Osteoblast (primary cell): ENCODE measurements at regions not wholly inside any gene's neighbourhood (a gene's known extent, or its start where the extent isn't known, plus 50 kb on each side); places are given as distances from the start of the nearest gene placed in this dataset.

Source experiments
- DNase-seq: peaks from one replicate; pipeline ENCODE4 v3.0.0; 2011; ENCODE audit warnings: low spot score, mixed read lengths; ENCODE audit not compliant: insufficient read length; ENCODE audit errors: missing footprints
- H2AFZ ChIP-seq: 2 replicates; pipeline ENCODE4 v1.6.0; 2011; ENCODE audit warnings: mild to moderate bottlenecking, low read length
- H3K27ac ChIP-seq: 2 replicates; pipeline ENCODE4 v1.5.1; 2011; ENCODE audit warnings: mild to moderate bottlenecking, low read depth, low read length, moderate library complexity
- H3K27me3 ChIP-seq: 2 replicates; pipeline ENCODE4 v1.6.0; 2012; ENCODE audit warnings: mild to moderate bottlenecking, control low read depth, inconsistent platforms, low read length, moderate library complexity; ENCODE audit not compliant: insufficient read depth
- H3K36me3 ChIP-seq: 2 replicates; pipeline ENCODE4 v1.5.1; 2011; ENCODE audit warnings: mild to moderate bottlenecking, low read length, control low read depth, moderate library complexity; ENCODE audit not compliant: insufficient read depth
- H3K4me1 ChIP-seq: 2 replicates; pipeline ENCODE4 v1.5.1; 2011; ENCODE audit warnings: mild to moderate bottlenecking, low read length, control low read depth, moderate library complexity; ENCODE audit not compliant: insufficient read depth
- H3K4me2 ChIP-seq: 2 replicates; pipeline ENCODE4 v1.6.0; 2011; ENCODE audit warnings: mild to moderate bottlenecking, low read length; ENCODE audit not compliant: insufficient read depth
- H3K4me3 ChIP-seq: fragments of 200-600 bp; sonication (generic); 3 replicates; pipeline ENCODE4 v1.5.1; 2012; ENCODE audit warnings: mild to moderate bottlenecking, low read length, inconsistent platforms; ENCODE audit not compliant: insufficient read depth
- H3K79me2 ChIP-seq: 2 replicates; pipeline ENCODE4 v1.6.0; 2012; ENCODE audit warnings: mild to moderate bottlenecking, low read length, control low read depth, inconsistent platforms; ENCODE audit not compliant: insufficient read depth
- H3K9me3 ChIP-seq: 2 replicates; pipeline ENCODE4 v1.5.1; 2011; ENCODE audit warnings: low read depth, low read length, control low read depth
- H4K20me1 ChIP-seq: 2 replicates; pipeline ENCODE4 v1.6.0; 2012; ENCODE audit warnings: mild to moderate bottlenecking, low read length, control low read depth; ENCODE audit not compliant: insufficient read depth
- TF ChIP-seq, protein P1 (sequence below): IDR thresholded peaks from 2 replicates; pipeline ENCODE4 v1.5.1; 2011; ENCODE audit warnings: mild to moderate bottlenecking, low read depth, low read length, moderate library complexity; ENCODE audit errors: extremely low read depth

DNA sequence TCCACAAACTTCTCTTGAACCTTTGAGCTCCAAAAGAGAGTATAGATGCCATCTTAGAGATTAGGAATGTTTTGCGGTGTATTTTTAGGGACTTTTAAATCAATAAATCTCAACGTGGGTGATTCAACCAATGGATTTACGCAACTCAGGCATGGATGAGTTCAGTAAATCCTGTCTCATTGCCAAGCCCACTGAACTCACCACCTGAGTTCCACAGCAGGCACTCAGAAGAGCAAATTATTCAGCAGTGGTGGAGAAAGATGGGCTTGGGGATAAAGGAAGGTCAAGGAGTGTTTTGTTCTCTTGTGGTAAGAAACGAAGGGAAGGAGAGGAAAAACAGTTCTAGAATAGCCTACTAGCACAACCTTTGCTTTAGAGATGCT lies 68.7 kb upstream of the HMGA2 start:
- TF ChIP-seq, protein P1, sequence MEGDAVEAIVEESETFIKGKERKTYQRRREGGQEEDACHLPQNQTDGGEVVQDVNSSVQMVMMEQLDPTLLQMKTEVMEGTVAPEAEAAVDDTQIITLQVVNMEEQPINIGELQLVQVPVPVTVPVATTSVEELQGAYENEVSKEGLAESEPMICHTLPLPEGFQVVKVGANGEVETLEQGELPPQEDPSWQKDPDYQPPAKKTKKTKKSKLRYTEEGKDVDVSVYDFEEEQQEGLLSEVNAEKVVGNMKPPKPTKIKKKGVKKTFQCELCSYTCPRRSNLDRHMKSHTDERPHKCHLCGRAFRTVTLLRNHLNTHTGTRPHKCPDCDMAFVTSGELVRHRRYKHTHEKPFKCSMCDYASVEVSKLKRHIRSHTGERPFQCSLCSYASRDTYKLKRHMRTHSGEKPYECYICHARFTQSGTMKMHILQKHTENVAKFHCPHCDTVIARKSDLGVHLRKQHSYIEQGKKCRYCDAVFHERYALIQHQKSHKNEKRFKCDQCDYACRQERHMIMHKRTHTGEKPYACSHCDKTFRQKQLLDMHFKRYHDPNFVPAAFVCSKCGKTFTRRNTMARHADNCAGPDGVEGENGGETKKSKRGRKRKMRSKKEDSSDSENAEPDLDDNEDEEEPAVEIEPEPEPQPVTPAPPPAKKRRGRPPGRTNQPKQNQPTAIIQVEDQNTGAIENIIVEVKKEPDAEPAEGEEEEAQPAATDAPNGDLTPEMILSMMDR, result no peak
- Histone ChIP-seq H4K20me1 (no peaks in the 10 kb centered on the region), H3K9me3 (no peaks in the 10 kb centered on the region), H3K79me2 (no peaks in the 10 kb centered on the region), H3K4me1 (no peaks in the 10 kb centered on the region), H3K4me3 (no peak overlapping the region), H3K4me2 (no peak overlapping the region), H2AFZ (no peak overlapping the region), H3K27me3 (no peaks in the 10 kb centered on the region), H3K36me3 (no peaks in the 10 kb centered on the region), H3K27ac (no peak overlapping the region)
- no peak for DNase-seq

DNA sequence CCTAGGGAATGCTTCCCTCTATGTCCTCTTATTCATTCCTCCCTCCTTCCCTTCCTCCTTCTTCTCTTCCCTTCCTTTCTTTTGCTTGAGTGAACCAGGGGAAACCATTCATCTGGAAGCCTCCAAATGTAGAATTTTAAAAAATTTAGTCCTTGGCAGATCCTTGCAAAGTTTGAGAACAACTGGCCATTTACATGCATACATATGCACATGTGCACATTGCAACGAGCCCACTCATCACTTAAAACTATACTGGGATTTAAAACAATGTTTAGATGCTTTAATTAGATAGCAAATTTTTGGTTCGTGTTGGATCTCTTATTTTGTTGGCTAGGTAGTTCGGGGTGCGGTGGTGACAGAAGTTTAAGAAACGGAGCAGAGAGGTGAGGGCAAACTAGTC lies 68.0 kb upstream of the HMGA2 start:
- no peak for DNase-seq
- H3K27me3 ChIP-seq, result no peaks in the 10 kb centered on the region
- H3K4me1 ChIP-seq, result no peaks in the 10 kb centered on the region
- no peak overlapping the region for H3K27ac ChIP-seq
- H3K9me3 ChIP-seq, result no peaks in the 10 kb centered on the region
- no peak overlapping the region for H2AFZ ChIP-seq
- no peak overlapping the region for H3K4me2 ChIP-seq
- TF ChIP-seq, protein P1, result no peak
- H4K20me1 ChIP-seq, result no peaks in the 10 kb centered on the region
- H3K36me3 ChIP-seq, result no peaks in the 10 kb centered on the region
- no peak overlapping the region for H3K4me3 ChIP-seq
- H3K79me2 ChIP-seq, result no peaks in the 10 kb centered on the region

DNA sequence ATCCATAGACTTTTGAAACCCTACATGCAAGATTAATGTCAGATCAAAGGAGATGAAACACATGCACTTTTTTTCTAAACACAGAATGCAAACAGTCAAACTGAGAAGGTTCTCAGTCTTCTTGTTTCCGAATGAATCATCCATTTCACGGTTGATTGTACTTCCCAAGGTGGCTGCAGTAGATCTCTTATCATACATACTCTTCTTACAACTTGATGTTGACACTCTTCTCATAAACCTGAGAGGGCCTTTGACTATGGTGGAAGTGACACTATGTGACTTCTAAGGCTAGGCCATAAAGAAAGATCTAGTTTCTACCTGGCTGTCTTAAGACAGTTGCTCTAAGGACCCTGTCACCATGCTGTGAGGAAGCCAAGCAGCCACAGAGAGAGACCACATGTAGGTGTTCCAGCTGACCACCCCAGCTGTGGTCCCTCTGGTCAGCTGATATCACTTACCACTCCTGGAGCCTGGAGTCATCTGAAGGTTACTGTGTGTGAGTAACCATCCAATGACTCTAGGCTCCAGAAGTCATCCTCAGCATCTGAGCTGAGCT lies 67.2 kb upstream of the HMGA2 start:
- TF ChIP-seq, protein P1, result no peak
- Histone ChIP-seq H3K79me2 (no peaks in the 10 kb centered on the region), H3K4me2 (no peak overlapping the region), H3K27me3 (no peaks in the 10 kb centered on the region), H4K20me1 (no peaks in the 10 kb centered on the region), H3K27ac (no peak overlapping the region), H3K9me3 (no peaks in the 10 kb centered on the region), H3K36me3 (no peaks in the 10 kb centered on the region), H3K4me1 (no peaks in the 10 kb centered on the region), H3K4me3 (no peak overlapping the region), H2AFZ (no peak overlapping the region)
- no peak for DNase-seq

DNA sequence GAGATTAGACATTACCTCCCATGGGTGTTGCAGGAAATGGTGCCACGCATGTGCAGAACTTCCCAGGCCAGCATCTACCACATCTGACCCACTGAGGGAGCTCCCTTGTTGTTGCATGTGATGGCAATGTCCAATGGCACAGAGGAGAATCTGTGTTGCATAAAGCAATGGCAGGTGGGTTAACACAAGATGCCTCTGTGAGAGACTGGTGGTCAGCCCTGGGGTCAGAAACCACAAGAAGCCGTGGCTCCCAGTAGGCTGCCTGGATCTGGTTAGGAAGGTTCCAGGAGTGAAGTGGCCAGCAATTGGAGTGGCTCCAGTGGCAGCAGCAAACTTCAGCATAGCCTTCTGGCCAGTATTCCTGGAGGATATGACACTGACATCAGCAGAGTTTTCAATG lies 65.9 kb upstream of the HMGA2 start:
- TF ChIP-seq, protein P1, result no peak
- Histone ChIP-seq H4K20me1 (no peaks in the 10 kb centered on the region), H3K9me3 (no peaks in the 10 kb centered on the region), H3K79me2 (no peaks in the 10 kb centered on the region), H3K4me2 (no peak overlapping the region), H3K27ac (no peak overlapping the region), H3K27me3 (no peaks in the 10 kb centered on the region), H3K4me1 (no peaks in the 10 kb centered on the region), H3K36me3 (no peaks in the 10 kb centered on the region), H3K4me3 (no peak overlapping the region), H2AFZ (no peak overlapping the region)
- no peak for DNase-seq
